ENCODE measurements at regions not wholly inside any gene's neighbourhood (a gene's known extent, or its start where the extent isn't known, plus 50 kb on each side); places are given as distances from the start of the nearest gene placed in this dataset.

DNA sequence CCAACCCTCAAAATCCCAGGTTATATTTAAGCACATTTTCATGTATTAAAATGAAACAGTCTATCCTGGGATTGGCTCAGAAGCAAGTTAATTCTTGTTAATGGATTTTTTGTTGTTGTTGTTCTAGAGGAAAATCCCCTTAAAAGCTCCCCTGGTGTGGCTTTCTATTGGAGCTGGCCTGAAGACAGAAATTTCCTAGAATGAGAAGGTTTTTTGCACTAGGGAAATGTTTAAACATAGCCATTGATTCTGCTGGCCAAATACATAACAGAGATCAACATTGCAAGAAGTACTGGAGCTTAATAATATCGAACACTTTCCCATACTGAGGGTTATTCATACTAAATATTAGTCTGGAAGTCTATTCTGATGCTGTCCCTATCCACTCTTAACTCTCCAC lies 148.8 kb upstream of the PCDH18 start:
- Mint-ChIP-seq H3K36me3 (ENCODE audit: low read depth) (peaks cover 4% of the 10 kb centered on the region; the same call in 1 of the 3 replicates), H3K9me3 (0 out of 3 replicates have a peak, but pooled peaks cover 5% of the 10 kb centered on the region), H3K4me1 (peaks cover 12% of the 10 kb centered on the region), H3K27me3 (ENCODE audit: insufficient read depth, low read depth, poor library complexity) (no peaks in the 10 kb centered on the region), H3K4me3 (no peak overlapping the region), H3K27ac (peak overlapping the region; percentile 9; the same call in 1 of the 2 replicates)
- Histone ChIP-seq H3K36me3 (ENCODE audit: insufficient read depth) (no peaks in the 10 kb centered on the region), H3K4me1 (ENCODE audit: insufficient read depth) (peaks cover 5% of the 10 kb centered on the region; the same call in 1 of the 2 replicates), H3K27me3 (ENCODE audit: insufficient read depth) (no peaks in the 10 kb centered on the region), H3K27ac (ENCODE audit: low read depth) (no peak overlapping the region), H3F3A (replicated peaks; ENCODE audit: low read depth) (no peaks in the 10 kb centered on the region), H3K4me3 (no peak overlapping the region), H2AFZ (peak overlapping the region; percentile 8; the same call in 1 of the 2 replicates), H3K79me2 (replicated peaks; ENCODE audit: insufficient read depth) (no peaks in the 10 kb centered on the region), H4K20me1 (replicated peaks; ENCODE audit: insufficient read depth) (no peaks in the 10 kb centered on the region), H3K9me2 (ENCODE audit: insufficient read depth) (no peaks in the 10 kb centered on the region), H3K4me2 (no peak overlapping the region)
- no peak for ATAC-seq
- TF ChIP-seq STAT1 (IDR thresholded peaks at IDR 0.05; ENCODE audit: unreplicated experiment) (no peak), EZH2phosphoT487 (IDR thresholded peaks at IDR 0.05; ENCODE audit: unreplicated experiment) (no peak), ZNF114 (CRISPR knock-in tag; IDR thresholded peaks at IDR 0.05) (no peak), NANOG (IDR thresholded peaks at IDR 0.05; ENCODE audit: borderline replicate concordance) (no peak), CREB1 (CRISPR knock-in tag; IDR thresholded peaks at IDR 0.05; ENCODE audit: low read depth) (no peak), EZH2 (IDR thresholded peaks at IDR 0.05; ENCODE audit: low read depth, unreplicated experiment) (no peak), JUNB (IDR thresholded peaks at IDR 0.05; ENCODE audit: unreplicated experiment) (no peak), ZNF331 (CRISPR knock-in tag; IDR thresholded peaks at IDR 0.05; ENCODE audit: low read depth) (no peak), POLR2AphosphoS5 (IDR thresholded peaks at IDR 0.05; ENCODE audit: low read depth) (no peak)
- TF ChIP-seq, protein P1, sequence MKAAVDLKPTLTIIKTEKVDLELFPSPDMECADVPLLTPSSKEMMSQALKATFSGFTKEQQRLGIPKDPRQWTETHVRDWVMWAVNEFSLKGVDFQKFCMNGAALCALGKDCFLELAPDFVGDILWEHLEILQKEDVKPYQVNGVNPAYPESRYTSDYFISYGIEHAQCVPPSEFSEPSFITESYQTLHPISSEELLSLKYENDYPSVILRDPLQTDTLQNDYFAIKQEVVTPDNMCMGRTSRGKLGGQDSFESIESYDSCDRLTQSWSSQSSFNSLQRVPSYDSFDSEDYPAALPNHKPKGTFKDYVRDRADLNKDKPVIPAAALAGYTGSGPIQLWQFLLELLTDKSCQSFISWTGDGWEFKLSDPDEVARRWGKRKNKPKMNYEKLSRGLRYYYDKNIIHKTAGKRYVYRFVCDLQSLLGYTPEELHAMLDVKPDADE (IDR thresholded peaks at IDR 0.05): no peak
- TF ChIP-seq, protein P2, sequence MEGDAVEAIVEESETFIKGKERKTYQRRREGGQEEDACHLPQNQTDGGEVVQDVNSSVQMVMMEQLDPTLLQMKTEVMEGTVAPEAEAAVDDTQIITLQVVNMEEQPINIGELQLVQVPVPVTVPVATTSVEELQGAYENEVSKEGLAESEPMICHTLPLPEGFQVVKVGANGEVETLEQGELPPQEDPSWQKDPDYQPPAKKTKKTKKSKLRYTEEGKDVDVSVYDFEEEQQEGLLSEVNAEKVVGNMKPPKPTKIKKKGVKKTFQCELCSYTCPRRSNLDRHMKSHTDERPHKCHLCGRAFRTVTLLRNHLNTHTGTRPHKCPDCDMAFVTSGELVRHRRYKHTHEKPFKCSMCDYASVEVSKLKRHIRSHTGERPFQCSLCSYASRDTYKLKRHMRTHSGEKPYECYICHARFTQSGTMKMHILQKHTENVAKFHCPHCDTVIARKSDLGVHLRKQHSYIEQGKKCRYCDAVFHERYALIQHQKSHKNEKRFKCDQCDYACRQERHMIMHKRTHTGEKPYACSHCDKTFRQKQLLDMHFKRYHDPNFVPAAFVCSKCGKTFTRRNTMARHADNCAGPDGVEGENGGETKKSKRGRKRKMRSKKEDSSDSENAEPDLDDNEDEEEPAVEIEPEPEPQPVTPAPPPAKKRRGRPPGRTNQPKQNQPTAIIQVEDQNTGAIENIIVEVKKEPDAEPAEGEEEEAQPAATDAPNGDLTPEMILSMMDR (conservative IDR thresholded peaks at IDR 0.05; ENCODE audit: low read depth in 2 of 2): no peak
- TF ChIP-seq, protein P3, sequence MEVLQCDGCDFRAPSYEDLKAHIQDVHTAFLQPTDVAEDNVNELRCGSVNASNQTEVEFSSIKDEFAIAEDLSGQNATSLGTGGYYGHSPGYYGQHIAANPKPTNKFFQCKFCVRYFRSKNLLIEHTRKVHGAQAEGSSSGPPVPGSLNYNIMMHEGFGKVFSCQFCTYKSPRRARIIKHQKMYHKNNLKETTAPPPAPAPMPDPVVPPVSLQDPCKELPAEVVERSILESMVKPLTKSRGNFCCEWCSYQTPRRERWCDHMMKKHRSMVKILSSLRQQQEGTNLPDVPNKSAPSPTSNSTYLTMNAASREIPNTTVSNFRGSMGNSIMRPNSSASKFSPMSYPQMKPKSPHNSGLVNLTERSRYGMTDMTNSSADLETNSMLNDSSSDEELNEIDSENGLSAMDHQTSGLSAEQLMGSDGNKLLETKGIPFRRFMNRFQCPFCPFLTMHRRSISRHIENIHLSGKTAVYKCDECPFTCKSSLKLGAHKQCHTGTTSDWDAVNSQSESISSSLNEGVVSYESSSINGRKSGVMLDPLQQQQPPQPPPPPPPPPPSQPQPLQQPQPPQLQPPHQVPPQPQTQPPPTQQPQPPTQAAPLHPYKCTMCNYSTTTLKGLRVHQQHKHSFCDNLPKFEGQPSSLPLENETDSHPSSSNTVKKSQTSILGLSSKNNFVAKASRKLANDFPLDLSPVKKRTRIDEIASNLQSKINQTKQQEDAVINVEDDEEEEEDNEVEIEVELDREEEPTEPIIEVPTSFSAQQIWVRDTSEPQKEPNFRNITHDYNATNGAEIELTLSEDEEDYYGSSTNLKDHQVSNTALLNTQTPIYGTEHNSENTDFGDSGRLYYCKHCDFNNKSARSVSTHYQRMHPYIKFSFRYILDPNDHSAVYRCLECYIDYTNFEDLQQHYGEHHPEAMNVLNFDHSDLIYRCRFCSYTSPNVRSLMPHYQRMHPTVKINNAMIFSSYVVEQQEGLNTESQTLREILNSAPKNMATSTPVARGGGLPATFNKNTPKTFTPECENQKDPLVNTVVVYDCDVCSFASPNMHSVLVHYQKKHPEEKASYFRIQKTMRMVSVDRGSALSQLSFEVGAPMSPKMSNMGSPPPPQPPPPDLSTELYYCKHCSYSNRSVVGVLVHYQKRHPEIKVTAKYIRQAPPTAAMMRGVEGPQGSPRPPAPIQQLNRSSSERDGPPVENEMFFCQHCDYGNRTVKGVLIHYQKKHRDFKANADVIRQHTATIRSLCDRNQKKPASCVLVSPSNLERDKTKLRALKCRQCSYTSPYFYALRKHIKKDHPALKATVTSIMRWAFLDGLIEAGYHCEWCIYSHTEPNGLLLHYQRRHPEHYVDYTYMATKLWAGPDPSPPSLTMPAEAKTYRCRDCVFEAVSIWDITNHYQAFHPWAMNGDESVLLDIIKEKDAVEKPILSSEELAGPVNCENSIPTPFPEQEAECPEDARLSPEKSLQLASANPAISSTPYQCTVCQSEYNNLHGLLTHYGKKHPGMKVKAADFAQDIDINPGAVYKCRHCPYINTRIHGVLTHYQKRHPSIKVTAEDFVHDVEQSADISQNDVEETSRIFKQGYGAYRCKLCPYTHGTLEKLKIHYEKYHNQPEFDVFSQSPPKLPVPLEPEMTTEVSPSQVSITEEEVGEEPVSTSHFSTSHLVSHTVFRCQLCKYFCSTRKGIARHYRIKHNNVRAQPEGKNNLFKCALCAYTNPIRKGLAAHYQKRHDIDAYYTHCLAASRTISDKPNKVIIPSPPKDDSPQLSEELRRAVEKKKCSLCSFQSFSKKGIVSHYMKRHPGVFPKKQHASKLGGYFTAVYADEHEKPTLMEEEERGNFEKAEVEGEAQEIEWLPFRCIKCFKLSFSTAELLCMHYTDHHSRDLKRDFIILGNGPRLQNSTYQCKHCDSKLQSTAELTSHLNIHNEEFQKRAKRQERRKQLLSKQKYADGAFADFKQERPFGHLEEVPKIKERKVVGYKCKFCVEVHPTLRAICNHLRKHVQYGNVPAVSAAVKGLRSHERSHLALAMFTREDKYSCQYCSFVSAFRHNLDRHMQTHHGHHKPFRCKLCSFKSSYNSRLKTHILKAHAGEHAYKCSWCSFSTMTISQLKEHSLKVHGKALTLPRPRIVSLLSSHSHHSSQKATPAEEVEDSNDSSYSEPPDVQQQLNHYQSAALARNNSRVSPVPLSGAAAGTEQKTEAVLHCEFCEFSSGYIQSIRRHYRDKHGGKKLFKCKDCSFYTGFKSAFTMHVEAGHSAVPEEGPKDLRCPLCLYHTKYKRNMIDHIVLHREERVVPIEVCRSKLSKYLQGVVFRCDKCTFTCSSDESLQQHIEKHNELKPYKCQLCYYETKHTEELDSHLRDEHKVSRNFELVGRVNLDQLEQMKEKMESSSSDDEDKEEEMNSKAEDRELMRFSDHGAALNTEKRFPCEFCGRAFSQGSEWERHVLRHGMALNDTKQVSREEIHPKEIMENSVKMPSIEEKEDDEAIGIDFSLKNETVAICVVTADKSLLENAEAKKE (CRISPR knock-in tag; IDR thresholded peaks at IDR 0.05): no peak
- TF ChIP-seq, protein P4, sequence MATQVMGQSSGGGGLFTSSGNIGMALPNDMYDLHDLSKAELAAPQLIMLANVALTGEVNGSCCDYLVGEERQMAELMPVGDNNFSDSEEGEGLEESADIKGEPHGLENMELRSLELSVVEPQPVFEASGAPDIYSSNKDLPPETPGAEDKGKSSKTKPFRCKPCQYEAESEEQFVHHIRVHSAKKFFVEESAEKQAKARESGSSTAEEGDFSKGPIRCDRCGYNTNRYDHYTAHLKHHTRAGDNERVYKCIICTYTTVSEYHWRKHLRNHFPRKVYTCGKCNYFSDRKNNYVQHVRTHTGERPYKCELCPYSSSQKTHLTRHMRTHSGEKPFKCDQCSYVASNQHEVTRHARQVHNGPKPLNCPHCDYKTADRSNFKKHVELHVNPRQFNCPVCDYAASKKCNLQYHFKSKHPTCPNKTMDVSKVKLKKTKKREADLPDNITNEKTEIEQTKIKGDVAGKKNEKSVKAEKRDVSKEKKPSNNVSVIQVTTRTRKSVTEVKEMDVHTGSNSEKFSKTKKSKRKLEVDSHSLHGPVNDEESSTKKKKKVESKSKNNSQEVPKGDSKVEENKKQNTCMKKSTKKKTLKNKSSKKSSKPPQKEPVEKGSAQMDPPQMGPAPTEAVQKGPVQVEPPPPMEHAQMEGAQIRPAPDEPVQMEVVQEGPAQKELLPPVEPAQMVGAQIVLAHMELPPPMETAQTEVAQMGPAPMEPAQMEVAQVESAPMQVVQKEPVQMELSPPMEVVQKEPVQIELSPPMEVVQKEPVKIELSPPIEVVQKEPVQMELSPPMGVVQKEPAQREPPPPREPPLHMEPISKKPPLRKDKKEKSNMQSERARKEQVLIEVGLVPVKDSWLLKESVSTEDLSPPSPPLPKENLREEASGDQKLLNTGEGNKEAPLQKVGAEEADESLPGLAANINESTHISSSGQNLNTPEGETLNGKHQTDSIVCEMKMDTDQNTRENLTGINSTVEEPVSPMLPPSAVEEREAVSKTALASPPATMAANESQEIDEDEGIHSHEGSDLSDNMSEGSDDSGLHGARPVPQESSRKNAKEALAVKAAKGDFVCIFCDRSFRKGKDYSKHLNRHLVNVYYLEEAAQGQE (IDR thresholded peaks at IDR 0.05; ENCODE audit: unreplicated experiment): no peak
- DNase-seq (ENCODE audit: low spot score): no peak
